SKM-1 treated with dmso at 0.1 percent for 144 hours (cell line): ENCODE measurements at regions not wholly inside any gene's neighbourhood (a gene's known extent, or its start where the extent isn't known, plus 50 kb on each side); places are given as distances from the start of the nearest gene placed in this dataset.

Source experiments
- DNase-seq: peaks from one replicate; lab custom pipeline; 2025; ENCODE audit not compliant: unreplicated experiment; lab: John Stamatoyannopoulos, UW

DNA sequence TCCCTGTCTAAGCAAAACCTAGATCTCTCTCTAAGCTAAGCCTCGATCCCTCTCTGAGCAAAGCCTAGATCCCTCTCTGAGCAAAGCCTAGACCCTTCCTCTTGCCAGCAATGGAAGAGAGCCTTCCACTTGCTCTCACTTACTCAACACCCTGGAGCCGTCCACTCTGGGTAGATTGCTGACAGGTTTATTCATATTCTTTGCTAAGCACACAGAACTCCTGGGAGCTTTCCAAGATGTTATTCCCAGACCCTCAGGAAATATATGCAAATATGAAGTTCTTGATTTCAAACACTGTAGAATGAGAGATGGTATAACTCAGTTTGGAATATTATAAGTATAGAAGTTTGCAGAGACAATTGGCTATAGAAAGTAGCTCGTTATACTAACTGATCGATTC is 503.8 kb upstream of the CELF2 start:
- DNase-seq: no peak

- DNase-seq: no peak
These were observed 502.9 kb upstream of the CELF2 start for GRCh38 chr10:10514797-10515196.

DNA sequence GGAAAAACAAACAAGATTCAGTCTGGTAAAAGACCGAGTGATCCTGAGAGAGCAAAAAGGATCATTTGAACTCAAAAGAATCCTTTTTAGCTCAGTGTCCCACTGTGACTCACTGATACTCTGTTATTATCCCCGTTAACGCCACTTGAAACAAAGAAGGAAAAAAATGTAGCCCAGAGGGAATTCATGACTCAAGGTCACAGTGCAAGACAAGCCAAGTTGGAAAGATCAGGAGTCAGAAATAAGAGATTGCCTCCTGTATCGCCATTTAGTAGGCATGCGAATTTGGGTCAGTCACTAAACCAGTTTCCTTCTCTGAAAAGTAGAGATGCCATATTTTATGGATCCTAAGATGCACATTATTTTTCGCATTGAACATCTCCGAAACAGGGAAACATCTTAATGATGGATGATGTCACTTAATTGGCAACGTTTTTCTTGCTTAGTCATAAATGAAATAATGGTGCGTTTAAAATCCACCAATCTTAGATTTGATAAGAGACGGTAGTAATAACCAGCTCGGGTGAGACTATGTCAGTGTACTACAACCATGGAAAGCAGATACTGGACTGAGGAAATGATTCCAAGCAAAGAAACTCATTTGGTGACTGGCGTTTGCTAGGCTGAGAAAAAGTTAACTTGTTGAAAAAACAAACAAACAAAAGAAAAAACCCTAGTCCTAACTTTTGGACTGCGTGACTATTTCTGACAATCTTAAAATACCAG is 502.0 kb upstream of the CELF2 start:
- DNase-seq: no peak

DNA sequence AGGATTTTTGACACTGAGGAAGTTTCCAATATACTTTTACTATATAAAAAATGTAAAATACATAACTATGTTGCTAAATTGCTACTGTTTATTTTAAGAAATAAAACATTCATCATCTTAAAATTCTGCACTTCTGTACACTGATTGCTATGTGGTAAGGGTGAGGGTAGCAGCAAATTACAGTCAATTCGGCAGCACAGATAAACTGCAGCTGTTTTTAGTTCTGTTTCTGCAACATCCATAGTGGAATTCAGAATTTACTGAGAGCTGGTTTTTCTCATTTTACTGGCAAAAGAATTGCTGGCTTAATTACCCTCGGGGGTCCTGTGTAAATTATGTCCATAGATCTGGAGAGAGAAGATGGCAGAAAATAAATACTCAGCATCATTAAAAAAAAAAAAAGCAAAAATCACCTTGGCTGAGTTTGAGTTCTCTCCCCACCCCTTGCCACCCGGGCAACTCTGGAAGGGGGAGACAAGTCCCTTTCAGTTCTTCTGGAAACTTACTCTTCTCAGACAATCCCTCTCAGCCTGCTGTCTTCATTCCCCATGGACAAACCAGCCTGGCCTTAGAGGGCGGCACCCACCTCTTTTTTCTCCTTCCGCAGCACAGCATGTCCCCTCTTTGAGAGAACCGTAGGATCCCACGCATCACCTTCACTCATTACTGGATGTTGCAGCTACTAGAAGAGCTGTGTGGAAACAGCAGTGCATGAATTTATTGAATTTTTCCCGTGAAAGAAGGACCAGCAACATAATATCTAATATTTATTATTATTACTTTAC is 501.1 kb upstream of the CELF2 start:
- DNase-seq: no peak

DNA sequence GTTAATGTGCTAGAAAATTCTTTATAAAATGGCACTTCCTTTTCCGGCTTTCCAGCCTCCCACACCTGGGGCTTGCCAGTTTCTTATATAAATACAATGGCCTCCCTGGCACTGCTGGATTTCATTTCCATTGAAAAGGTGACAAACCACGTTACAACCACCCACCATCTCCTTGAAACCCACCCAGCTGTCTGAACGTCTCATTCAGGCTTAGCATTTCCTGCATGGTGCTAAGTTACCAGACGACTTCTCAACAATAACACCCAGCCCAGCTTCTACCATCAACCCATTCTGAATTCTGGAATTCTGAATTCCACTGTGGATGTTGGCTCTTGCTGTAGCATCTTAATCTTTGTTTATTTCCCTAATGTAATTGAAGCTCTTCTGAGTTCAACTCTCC is 499.8 kb upstream of the CELF2 start:
- DNase-seq: no peak

DNA sequence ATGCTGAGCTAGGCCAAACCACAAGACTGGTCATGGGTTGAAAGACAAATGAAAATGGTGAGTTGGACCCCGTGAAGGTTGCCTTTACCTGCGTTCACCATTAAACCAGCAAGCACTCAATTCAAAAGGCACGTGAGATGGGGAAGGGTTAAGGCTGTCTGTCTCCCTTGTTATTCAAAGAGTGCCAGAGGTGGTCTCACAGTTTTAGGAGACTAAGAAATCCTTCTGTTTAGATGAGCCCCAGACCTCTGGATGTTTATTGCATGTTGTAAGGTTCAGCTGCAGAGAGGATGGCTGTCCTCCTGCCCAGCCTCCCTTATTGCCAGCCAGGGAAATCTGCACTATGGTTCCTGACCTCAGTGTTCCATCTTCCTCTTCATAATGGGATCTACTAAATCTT is 498.0 kb upstream of the CELF2 start:
- DNase-seq: no peak

GRCh38 chr10:10520491-10521385 is 496.9 kb upstream of the CELF2 start:
- no peak for DNase-seq

DNA sequence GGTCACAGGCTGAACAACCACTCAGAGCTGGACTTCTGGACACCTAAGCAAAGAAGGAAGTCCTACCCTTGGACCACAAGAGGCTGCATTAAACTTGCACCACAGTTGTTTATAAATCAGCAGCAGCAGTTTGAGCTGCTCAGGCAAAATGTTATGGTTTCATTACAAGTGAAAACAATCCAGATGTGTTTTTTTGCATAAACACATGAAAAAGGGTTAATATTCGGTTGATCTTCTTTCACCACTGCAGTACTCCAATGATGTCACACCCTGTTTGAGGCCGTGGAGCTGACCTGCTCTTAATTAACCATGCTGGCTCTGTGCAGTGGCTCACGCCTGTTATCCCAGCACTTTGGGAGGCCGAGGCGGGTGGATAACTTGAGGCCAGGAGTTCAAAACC is 490.8 kb upstream of the CELF2 start:
- DNase-seq: no peak

DNA sequence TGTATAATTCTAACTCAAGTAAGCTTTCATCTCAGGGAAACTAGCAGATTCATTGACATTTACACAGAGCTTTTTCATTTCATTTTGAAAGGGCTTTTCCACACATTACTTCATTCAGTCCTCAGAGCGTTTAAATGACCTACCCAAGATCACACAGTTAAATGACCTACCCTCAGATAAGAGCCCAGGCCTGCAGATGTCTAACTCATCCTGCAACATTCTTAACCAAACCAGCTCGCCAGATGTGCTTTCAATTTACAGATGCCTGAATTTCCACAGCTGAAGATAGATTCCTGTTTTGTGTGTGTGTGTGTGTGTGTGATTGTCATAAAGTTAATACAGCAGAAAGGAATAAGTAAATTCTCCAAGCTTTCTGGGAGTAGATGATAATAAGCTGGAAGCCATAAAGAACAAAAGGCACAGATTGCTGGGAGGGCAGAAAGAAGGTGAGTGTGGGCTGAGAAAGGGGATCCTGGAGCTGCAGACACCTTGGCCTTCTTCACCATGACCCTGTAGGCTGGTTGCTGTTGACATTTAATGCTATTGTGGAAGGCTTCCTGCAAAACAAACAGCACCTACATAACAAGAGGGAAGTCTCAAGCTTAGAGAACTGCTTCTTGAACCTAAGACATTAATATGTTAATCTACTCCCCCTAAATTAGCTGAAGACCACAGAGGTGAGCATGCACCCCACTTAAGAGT is 489.7 kb upstream of the CELF2 start:
- DNase-seq: no peak

DNA sequence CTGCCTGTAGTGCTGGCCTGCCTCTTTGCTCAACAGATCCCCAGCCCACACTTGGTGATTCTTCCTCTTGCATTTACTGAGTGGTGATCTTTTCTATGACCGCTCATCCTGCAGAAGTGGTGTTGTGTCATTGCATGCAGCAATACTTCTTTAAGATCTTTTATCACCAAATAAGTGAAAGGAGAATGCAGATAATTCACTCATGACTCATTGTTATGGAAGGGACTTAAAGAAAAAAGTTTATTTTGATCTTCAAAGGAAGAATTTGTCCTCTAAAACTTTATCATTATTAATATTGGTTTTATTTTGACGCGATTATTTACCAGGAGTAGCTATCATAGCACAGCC is 489.1 kb upstream of the CELF2 start:
- DNase-seq: no peak

- DNase-seq: no peak
These were observed 487.4 kb upstream of the CELF2 start for GRCh38 chr10:10530313-10530712.

GRCh38 chr10:10532236-10532635 is 485.4 kb upstream of the CELF2 start:
- no peak for DNase-seq

DNA sequence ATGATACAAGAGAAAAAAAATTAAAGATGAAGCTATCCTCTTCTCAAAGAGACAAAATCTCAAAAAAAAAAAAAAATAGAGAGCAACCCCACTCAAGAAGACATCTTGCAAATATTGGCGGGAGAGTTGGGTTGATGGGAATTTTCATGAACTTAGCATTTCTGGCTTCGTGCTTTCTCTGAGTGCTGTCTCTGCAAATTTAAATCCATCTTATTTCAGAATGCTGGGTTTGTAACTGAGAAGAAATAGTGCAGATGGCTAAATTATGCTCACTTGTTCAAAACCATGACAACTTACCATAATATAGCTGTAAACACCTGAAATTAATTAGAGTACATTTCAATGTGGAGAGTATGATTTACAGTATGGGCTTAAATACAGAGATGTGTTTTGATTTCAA is 484.8 kb upstream of the CELF2 start:
- DNase-seq: no peak

DNA sequence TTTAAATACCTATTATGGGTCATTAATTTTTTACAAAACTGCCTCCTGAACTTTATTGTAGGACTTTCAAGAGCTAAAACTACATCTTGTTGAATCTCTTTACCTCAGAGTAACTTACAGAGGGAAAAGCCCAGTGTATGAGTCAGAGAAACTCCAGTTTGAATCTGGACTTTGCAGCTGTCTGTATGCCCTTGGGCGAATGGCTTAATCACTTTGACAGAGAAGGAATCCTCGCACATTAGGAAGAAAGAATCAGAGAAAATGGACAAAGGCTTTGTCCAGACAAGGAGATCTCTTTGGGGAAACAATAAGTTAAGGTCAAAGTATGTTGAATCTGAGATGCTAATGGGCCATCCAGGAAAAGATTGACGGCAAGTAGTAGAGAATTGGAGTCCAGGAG is 484.2 kb upstream of the CELF2 start:
- no peak for DNase-seq

DNA sequence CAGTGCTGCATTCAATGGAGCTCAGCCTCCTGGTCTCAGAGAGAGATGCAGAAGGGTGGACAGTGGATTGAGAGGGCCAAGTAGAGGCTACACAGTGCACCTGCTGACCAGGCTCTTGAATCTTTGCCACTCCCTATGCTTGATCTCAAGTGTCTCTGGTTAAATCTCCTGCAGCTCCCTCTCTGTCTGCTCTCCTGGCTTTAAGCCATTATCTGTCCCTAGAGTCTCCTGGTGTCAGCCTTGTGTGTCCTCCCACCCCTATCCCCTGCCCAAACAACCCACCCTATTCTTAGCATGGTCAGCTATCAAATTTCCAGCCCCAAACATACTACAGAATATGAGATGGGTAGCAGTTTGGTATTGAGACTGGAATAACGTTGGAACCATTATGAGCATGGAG is 479.3 kb upstream of the CELF2 start:
- DNase-seq: no peak

DNA sequence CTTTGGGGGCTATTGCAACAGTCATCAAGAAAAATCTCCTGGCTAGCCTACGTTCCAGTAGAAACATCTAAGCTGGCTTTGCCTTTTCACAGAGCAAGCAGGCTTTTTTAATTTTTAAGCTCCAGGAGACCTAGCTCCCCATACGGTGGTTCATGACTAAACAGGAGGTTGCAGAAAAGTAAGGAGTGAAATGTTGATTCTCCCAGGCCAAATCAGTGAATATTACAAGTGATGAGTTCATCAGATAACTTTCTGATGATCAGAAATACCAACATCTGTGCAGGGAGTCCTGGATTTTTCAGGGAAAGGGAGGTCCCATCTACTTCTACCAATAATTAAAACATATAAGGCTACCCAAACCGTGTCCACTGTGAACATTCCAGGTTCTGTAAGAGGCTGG is 477.3 kb upstream of the CELF2 start:
- DNase-seq: no peak

- no peak for DNase-seq
These were observed 475.2 kb upstream of the CELF2 start for GRCh38 chr10:10542477-10542876.

DNA sequence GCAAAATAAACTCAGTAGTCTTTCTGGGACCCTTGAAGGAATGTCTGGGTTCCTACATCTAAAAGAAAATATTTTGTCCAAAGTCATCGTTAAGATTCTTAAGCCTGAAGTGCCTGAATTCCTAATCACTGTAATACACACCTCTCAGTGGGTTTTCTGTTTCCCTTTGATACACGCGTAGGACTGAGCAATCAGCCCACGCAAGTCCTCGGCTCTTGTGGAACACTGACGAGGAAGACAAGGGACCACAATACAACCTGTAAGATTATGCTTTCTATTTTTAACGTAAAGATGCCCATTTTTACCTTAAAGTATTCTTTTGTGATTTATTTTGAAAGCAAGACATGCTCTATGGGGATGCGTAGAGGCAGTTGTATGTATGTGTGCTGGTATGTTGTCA is 472.8 kb upstream of the CELF2 start:
- DNase-seq: no peak

GRCh38 chr10:10545771-10546170 is 471.9 kb upstream of the CELF2 start:
- no peak for DNase-seq

- no peak for DNase-seq
These were observed 465.9 kb upstream of the CELF2 start for GRCh38 chr10:10551596-10552301.

- DNase-seq: no peak
These were observed 464.7 kb upstream of the CELF2 start for GRCh38 chr10:10552948-10553347.
